ENCODE measurements at regions not wholly inside any gene's neighbourhood (a gene's known extent, or its start where the extent isn't known, plus 50 kb on each side); places are given as distances from the start of the nearest gene placed in this dataset.
A peak's percentile ranks its signal among the peaks of the same experiment; 100 is the strongest.

GRCh38 chr2:205929246-205929942, 156.6 kb downstream of the INO80D start:
- H3K4me3 ChIP-seq (ENCODE audit: control insufficient read depth, low read depth, low read length): no peak overlapping the region
- DNase-seq (ENCODE audit: low read depth): no peak
- TF ChIP-seq CTCF (IDR thresholded peaks at IDR 0.05; ENCODE audit: control insufficient read depth, insufficient read depth, low read depth, low read length, missing control alignments): no peak

- H3K4me3 ChIP-seq (ENCODE audit: control insufficient read depth, low read depth, low read length): peak overlapping the region; percentile 38
- peak; percentile 96 for TF ChIP-seq CTCF (IDR thresholded peaks at IDR 0.05; ENCODE audit: control insufficient read depth, insufficient read depth, low read depth, low read length, missing control alignments)
These were observed 160.3 kb downstream of the INO80D start for GRCh38 chr2:205925373-205926337.

GRCh38 chr2:205924676-205925075, 161.3 kb downstream of the INO80D start:
- H3K4me3 ChIP-seq (ENCODE audit: control insufficient read depth, low read depth, low read length): no peak overlapping the region
- no peak for DNase-seq (ENCODE audit: low read depth)
- TF ChIP-seq CTCF (IDR thresholded peaks at IDR 0.05; ENCODE audit: control insufficient read depth, insufficient read depth, low read depth, low read length, missing control alignments): no peak

More at GRCh38 chr2:205925373-205926337, 160.3 kb downstream of the INO80D start:
- no peak for DNase-seq (ENCODE audit: low read depth)

GRCh38 chr2:205915130-205915524, 170.8 kb downstream of the INO80D start:
- H3K4me3 ChIP-seq (ENCODE audit: control insufficient read depth, low read depth, low read length): no peak overlapping the region
- no peak for TF ChIP-seq CTCF (IDR thresholded peaks at IDR 0.05; ENCODE audit: control insufficient read depth, insufficient read depth, low read depth, low read length, missing control alignments)
- DNase-seq (ENCODE audit: low read depth): no peak

- TF ChIP-seq CTCF (IDR thresholded peaks at IDR 0.05; ENCODE audit: control insufficient read depth, insufficient read depth, low read depth, low read length, missing control alignments): no peak
- DNase-seq (ENCODE audit: low read depth): no peak
- no peak overlapping the region for H3K4me3 ChIP-seq (ENCODE audit: control insufficient read depth, low read depth, low read length)
These were observed 171.5 kb downstream of the INO80D start for GRCh38 chr2:205914213-205915129.

- H3K4me3 ChIP-seq (ENCODE audit: control insufficient read depth, low read depth, low read length): no peak overlapping the region
- no peak for TF ChIP-seq CTCF (IDR thresholded peaks at IDR 0.05; ENCODE audit: control insufficient read depth, insufficient read depth, low read depth, low read length, missing control alignments)
- no peak for DNase-seq (ENCODE audit: low read depth)
These were observed 172.3 kb downstream of the INO80D start for GRCh38 chr2:205913668-205914067.

Measured in AG09309 (cell line).